Rectal smooth muscle tissue (tissue), 1 donor: ENCODE measurements at regions not wholly inside any gene's neighbourhood (a gene's known extent, or its start where the extent isn't known, plus 50 kb on each side); places are given as distances from the start of the nearest gene placed in this dataset.

Source experiments
- H3K27ac ChIP-seq: one replicate; pipeline ENCODE4 v1.7.0; 2013; ENCODE audit warnings: low read depth, low read length, inconsistent platforms
- H3K27me3 ChIP-seq: one replicate; pipeline ENCODE4 v1.7.0; 2013; ENCODE audit warnings: low read length; ENCODE audit not compliant: control insufficient read depth, insufficient read depth
- H3K36me3 ChIP-seq: one replicate; pipeline ENCODE4 v1.7.0; 2013; ENCODE audit warnings: low read length; ENCODE audit not compliant: control insufficient read depth, insufficient read depth
- H3K4me1 ChIP-seq: one replicate; pipeline ENCODE4 v1.7.0; 2013; ENCODE audit warnings: low read length; ENCODE audit not compliant: control insufficient read depth, insufficient read depth
- H3K4me3 ChIP-seq: one replicate; pipeline ENCODE4 v1.7.0; 2013; ENCODE audit warnings: low read length
- H3K9ac ChIP-seq: one replicate; pipeline ENCODE4 v1.7.0; 2013; ENCODE audit warnings: low read length

GRCh38 chr10:50936335-50936734 lies 50.9 kb upstream of the A1CF start:
- Histone ChIP-seq H3K27ac (no peak overlapping the region), H3K4me3 (no peak overlapping the region), H3K36me3 (no peaks in the 10 kb centered on the region), H3K9ac (no peak overlapping the region), H3K27me3 (peaks cover 4% of the 10 kb centered on the region), H3K4me1 (no peaks in the 10 kb centered on the region)

- H3K36me3 ChIP-seq, result no peaks in the 10 kb centered on the region
- no peaks in the 10 kb centered on the region for H3K27me3 ChIP-seq
- H3K4me1 ChIP-seq, result no peaks in the 10 kb centered on the region
- no peak overlapping the region for H3K4me3 ChIP-seq
- no peak overlapping the region for H3K27ac ChIP-seq
- H3K9ac ChIP-seq, result no peak overlapping the region
Observed at GRCh38 chr10:50937230-50937907, 51.9 kb upstream of the A1CF start.

- no peaks in the 10 kb centered on the region for H3K4me1 ChIP-seq
- H3K9ac ChIP-seq, result no peak overlapping the region
- no peak overlapping the region for H3K4me3 ChIP-seq
- no peaks in the 10 kb centered on the region for H3K36me3 ChIP-seq
- H3K27ac ChIP-seq, result no peak overlapping the region
- no peaks in the 10 kb centered on the region for H3K27me3 ChIP-seq
Observed at GRCh38 chr10:50941629-50942028, 56.2 kb upstream of the A1CF start.

GRCh38 chr10:50946991-50947781 lies 61.8 kb upstream of the A1CF start:
- Histone ChIP-seq H3K36me3 (no peaks in the 10 kb centered on the region), H3K4me1 (no peaks in the 10 kb centered on the region), H3K27ac (no peak overlapping the region), H3K9ac (no peak overlapping the region), H3K4me3 (no peak overlapping the region), H3K27me3 (no peaks in the 10 kb centered on the region)

- Histone ChIP-seq H3K27ac (no peak overlapping the region), H3K4me1 (no peaks in the 10 kb centered on the region), H3K27me3 (no peaks in the 10 kb centered on the region), H3K4me3 (no peak overlapping the region), H3K9ac (no peak overlapping the region), H3K36me3 (no peaks in the 10 kb centered on the region)
Observed at GRCh38 chr10:50951365-50951764, 65.9 kb upstream of the A1CF start.

GRCh38 chr10:50961297-50961696 lies 75.9 kb upstream of the A1CF start:
- Histone ChIP-seq H3K27ac (no peak overlapping the region), H3K4me3 (no peak overlapping the region), H3K4me1 (no peaks in the 10 kb centered on the region), H3K36me3 (no peaks in the 10 kb centered on the region), H3K27me3 (no peaks in the 10 kb centered on the region), H3K9ac (no peak overlapping the region)

GRCh38 chr10:50963063-50963462 lies 77.6 kb upstream of the A1CF start:
- Histone ChIP-seq H3K9ac (no peak overlapping the region), H3K27me3 (no peaks in the 10 kb centered on the region), H3K36me3 (no peaks in the 10 kb centered on the region), H3K27ac (no peak overlapping the region), H3K4me1 (no peaks in the 10 kb centered on the region), H3K4me3 (no peak overlapping the region)

GRCh38 chr10:50968386-50969091 lies 83.1 kb upstream of the A1CF start:
- H3K36me3 ChIP-seq, result no peaks in the 10 kb centered on the region
- H3K9ac ChIP-seq, result no peak overlapping the region
- H3K27ac ChIP-seq, result no peak overlapping the region
- H3K4me1 ChIP-seq, result no peaks in the 10 kb centered on the region
- no peak overlapping the region for H3K4me3 ChIP-seq
- no peaks in the 10 kb centered on the region for H3K27me3 ChIP-seq

- H3K36me3 ChIP-seq, result no peaks in the 10 kb centered on the region
- H3K4me1 ChIP-seq, result no peaks in the 10 kb centered on the region
- no peaks in the 10 kb centered on the region for H3K27me3 ChIP-seq
- H3K9ac ChIP-seq, result no peak overlapping the region
- H3K4me3 ChIP-seq, result no peak overlapping the region
- no peak overlapping the region for H3K27ac ChIP-seq
Observed at GRCh38 chr10:50972591-50972990, 87.2 kb upstream of the A1CF start.

- Histone ChIP-seq H3K9ac (no peak overlapping the region), H3K27ac (no peak overlapping the region), H3K27me3 (no peaks in the 10 kb centered on the region), H3K4me1 (no peaks in the 10 kb centered on the region), H3K36me3 (no peaks in the 10 kb centered on the region), H3K4me3 (no peak overlapping the region)
Observed at GRCh38 chr10:50981385-50981784, 92.9 kb upstream of the PRKG1 start.

- Histone ChIP-seq H3K4me3 (no peak overlapping the region), H3K4me1 (no peaks in the 10 kb centered on the region), H3K9ac (no peak overlapping the region), H3K36me3 (no peaks in the 10 kb centered on the region), H3K27me3 (no peaks in the 10 kb centered on the region), H3K27ac (no peak overlapping the region)
Observed at GRCh38 chr10:50981904-50982303, 92.4 kb upstream of the PRKG1 start.

GRCh38 chr10:50982989-50983388 lies 91.3 kb upstream of the PRKG1 start:
- Histone ChIP-seq H3K9ac (no peak overlapping the region), H3K27ac (no peak overlapping the region), H3K27me3 (no peaks in the 10 kb centered on the region), H3K36me3 (no peaks in the 10 kb centered on the region), H3K4me1 (no peaks in the 10 kb centered on the region), H3K4me3 (no peak overlapping the region)
